GDM1 (cell line): ENCODE measurements at regions not wholly inside any gene's neighbourhood (a gene's known extent, or its start where the extent isn't known, plus 50 kb on each side); places are given as distances from the start of the nearest gene placed in this dataset.

ENCODE experiments used
- DNase-seq: peaks from one replicate; lab custom pipeline; 2025; lab: John Stamatoyannopoulos, UW

DNA sequence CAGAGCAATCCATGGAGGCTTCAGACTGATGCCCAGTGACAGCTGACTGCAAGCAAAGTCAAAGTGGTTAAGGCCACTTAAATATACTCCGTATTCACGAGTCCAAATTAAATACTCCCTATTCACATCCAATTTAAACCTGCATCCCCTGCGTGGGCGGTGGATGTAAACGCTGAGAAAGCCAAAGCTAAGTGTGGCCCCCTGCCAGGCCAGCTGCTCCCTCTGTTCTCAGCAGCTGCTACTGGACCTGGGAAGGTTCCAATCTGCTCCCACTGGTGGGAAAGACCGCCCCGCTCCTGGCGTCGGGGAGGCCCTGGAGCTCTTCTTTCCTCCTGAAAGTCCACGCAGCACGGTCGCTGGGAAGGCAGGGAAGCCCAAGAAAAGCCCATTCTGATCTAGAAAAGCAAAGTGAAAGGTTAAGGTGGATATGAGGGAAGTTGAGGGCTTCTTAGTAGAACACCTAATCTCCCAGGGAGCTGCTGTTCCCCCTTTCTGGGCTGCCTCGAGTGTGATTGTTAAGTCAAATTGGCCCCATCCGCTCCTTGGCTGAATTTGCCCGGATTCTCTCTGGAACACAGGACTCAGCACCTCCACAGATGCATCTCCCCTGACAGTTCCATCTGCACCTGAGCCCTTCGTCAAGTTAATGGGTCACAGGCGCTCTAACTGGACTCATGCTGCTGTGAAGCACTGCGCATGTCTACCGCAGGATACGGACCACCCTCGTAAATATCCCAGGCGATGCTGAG, 205.5 kb downstream of the USP12 start:
- no peak for DNase-seq

GRCh38 chr13:26964278-26965250, 204.0 kb upstream of the GPR12 start:
- DNase-seq = no peak

DNA sequence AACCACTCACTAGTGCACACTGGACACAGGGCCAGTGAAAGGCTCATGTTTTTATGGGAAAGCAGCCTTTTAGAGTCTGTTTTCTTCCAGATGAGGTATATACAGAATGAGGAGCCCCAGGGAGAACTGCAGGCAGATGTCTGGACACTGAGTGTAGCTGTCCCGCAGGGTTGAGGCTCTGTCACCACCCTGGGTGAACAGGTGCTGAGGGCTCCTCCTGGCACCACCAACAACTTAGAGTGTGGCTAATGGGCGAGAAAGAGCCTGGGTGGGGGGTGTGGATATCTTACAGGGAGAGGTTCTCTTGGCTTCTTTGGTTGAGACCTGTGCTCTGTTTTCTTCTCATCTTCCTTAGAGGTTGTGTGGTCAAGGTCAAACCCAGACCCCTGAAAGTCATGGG, 202.1 kb upstream of the GPR12 start:
- no peak for DNase-seq

- DNase-seq = no peak
These were observed 201.5 kb upstream of the GPR12 start for GRCh38 chr13:26961890-26962615.

DNA sequence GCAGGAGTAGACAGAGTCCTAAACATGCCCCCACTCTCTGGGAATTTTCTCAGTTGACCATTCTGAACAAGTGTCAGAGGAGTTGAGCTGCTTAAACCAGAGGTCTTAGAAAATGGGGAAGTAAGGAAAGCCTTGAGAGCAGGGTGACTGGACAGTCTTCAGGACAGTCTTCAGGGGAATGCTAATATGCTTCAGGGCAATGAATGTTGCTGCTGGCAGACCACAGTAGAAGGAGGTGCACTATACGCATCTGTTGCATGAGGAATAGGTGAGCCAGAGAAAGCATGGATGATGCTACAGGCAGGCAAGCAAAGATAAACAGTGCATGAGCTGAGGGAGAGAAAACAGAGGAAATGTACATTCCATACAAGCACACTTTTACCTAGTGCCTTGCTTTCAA, 196.6 kb upstream of the GPR12 start:
- peak; percentile 46 for DNase-seq

DNA sequence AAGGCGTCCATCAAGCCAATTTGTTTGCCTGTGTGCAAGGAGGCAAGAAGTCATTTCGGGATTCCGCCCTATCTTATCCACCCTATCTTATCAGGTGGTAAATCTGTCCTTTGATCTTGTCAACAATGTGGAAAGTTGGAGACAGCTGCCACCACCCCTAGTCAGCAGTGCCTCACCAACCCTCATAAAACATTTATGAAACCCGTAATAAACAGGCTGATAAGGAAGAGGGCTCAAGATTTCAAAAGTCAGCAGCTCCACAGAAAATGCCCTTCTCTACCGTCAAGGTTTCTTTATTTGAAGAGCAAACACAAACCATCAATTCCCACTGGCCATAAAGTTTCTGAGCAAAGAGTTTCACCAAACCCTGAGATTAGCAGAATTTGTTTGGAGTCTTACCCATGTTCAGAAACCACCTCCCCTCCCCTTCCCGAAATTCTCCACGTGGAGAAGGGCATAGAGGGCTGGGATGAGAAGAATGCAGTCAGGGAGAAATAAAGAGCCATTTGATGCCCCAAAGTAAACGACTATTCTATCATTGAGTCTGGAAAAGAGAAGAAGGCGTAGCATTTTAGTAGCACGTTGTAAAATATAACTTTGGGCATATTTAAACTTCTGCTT, 196.0 kb upstream of the GPR12 start:
- DNase-seq = no peak

GRCh38 chr13:26954976-26955375, 194.4 kb upstream of the GPR12 start:
- DNase-seq = no peak

DNA sequence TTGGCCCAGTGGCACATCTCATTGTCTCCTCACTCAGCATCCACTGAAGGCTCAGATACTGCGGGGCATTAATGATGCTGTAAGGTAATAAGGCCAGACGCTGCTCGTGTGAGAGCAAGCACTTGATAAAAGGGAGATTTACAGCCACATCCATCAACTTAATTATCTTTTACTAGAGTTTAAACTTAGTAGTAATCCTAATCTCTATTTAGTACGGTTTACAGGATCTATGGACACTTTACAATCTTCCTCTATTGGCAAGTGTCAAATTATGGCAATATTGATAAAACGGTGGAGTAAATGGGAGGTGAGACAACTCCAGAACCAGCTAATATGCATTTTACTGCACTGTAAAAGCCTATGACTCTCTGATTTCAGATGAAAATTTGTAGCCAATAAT, 192.7 kb upstream of the GPR12 start:
- DNase-seq = no peak

GRCh38 chr13:26952551-26953143, 192.1 kb upstream of the GPR12 start:
- no peak for DNase-seq

DNA sequence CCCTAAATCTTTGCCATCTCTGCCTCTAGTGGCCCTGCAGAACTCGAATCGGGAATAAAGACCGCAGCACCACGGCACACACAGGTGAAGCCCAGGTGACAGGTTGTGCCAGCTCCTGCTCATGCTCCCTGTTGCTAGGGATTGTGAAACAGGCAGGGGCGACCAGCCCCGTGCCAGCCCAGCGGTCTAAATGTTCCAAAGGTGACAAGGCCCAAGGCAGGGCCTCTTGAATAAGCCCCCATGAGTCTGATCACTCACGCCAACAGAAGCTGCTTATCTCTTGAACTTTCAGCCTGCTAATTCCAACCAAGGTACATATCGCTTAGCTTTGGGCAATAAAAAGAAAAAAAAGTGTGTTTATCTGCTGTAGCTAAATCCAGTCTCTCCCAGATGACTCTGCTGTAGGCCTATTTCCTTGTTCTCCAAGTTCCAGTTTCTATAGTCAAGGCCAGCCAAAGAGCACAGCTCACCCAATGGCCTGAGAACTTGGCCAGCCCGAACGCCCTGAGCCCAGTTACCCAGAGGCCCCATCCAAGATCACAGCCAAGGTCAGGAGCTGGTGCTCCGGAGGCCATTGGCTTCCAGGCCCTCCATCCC, 191.1 kb upstream of the GPR12 start:
- DNase-seq = no peak

- no peak for DNase-seq
These were observed 190.4 kb upstream of the GPR12 start for GRCh38 chr13:26950968-26951367.

DNA sequence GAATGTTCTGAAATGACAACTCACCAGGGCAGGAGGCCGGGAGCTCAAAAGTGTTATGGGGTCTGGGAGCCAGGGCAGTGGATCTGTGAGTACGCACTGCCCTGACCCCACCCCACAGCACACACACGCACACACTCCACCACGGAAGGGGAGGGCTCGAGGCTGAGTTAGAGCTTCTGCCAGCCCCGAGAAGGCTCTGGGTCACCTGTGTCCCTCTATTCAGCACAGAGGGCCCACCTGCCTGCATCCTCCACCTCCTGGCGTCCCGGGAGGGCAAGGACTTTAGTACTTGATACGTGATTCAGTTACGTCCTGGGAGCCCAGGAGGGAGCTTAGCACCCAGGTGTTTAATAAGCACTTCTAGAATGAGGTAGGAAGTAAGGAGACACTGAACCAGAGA, 190.0 kb upstream of the GPR12 start:
- no peak for DNase-seq

- no peak for DNase-seq
These were observed 189.3 kb upstream of the GPR12 start for GRCh38 chr13:26949701-26950502.

GRCh38 chr13:26948353-26948752, 187.8 kb upstream of the GPR12 start:
- DNase-seq = no peak

DNA sequence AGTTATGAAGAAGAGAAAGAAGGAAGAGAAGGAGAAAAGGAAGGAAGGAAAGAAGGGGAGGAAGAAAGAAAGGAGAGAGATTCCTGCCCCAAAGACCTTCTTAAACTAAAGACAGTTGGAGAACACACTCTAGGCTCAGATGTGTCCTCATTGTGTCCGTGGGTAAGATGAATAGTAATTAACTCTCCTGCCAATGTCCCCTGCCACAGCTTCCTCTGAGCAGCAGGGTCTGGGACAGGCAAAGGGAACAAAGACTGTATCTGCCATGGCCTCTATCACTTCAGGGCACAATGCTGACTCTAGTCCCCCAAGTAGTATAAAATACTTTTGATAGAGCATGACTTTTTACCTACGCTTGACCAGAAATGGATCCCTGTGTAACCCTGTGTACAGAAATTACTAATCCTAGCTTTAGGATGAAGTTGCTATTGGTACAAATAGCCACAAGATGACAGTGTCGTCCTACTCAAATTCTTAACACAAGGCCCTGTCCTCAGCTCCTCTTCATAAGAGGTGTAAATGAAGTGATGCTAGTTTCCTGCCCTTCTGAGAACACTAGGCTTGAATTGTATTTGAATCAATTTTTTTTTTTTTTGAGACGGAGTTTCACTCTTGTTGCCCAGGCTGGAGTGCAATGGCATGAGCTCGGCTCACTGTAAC, 186.2 kb upstream of the GPR12 start:
- peak; percentile 23 for DNase-seq

GRCh38 chr13:26943748-26944147, 183.2 kb upstream of the GPR12 start:
- no peak for DNase-seq

GRCh38 chr13:26942184-26942583, 181.6 kb upstream of the GPR12 start:
- no peak for DNase-seq

DNA sequence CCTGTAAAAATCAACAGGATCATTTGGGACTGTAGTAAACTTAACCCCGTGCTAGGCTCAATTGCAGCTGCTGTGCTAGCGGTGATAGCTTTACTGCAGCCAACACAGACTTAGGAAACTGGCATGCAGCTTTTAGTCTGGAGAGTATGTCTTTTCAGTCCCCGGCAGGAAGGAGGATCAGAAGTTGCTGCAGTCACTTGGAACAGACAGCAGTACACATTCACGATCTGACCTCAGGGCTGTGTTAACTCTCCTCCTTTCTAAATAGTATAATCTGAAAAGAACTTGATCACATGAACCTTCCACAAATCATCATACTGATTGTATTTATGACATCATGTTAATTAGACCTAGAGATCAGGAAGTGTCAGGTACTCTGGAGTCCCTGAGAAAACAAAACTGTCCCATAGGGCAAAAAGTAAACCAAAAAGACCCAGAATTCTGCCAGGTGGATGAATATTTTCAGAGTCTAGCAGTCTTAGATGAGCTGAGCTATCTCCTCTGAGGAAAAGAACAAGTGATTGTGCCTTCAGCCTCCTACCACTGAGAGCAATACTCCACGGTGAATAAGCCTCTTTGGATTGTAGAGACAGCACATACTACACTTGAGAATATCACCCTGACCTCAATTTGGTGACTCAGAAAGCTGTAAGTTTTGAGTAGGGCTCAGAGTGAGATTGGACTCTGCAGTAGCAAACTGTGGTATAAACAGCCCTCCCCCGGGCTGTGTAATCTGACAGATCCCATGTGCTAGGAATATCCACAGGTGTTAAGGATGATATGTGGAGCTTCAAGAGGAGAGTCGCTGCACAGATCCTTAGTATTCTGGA, 181.0 kb upstream of the GPR12 start:
- no peak for DNase-seq

- no peak for DNase-seq
These were observed 173.5 kb upstream of the GPR12 start for GRCh38 chr13:26934096-26934495.
